ENCODE measurements at regions not wholly inside any gene's neighbourhood (a gene's known extent, or its start where the extent isn't known, plus 50 kb on each side); places are given as distances from the start of the nearest gene placed in this dataset.

GRCh38 chr15:96222981-96223380 is 107.5 kb upstream of the NR2F2 start:
- no peak for DNase-seq (ENCODE audit: low spot score)

DNA sequence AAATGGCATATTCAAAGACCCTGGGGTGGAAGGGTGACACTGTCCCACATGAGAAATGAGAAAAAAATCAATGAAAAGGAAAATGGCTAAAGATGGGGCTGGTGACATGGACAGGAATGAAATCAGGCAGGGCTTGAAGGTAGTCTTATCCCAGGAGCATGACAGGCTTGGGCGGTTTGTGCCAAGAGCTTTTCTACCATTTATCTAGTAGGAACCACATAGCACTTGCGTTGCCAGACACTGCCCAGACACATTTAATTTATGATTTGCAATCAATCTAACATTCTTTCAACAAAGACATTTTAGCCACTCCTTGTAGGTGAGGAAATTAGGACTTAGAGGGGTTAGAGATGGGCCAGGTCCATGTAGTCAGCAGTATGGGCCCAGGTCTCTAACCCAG is 106.6 kb upstream of the NR2F2 start:
- no peak for DNase-seq (ENCODE audit: low spot score)

DNA sequence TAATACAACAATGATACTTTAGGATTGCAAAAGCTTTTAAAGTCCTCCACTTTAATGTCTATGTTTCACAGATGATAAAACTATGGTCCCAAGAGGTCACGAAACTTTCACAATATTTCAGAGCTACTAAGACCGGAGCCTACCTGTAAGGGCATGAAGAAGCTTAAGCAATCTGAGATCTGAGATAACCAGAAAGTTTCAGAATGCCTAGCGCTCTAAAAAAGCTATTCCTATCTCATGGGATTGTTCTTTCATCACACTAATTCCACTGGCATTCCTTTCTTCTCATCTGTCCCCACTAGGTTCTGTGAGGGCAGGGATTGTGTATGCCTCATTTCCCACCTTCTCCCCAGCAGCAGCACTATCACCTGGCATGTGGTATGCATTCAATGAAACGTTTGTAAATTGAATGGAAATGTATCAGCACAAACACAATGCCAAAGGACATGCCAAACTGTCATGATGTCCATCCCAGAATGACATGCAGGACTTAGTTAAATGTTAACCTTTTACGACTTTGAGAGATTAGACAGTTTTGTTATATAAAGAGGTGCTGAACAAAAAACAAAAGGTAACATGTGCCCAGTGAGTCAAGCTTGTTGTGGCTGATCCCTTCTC is 104.7 kb upstream of the NR2F2 start:
- no peak for DNase-seq (ENCODE audit: low spot score)

- DNase-seq (ENCODE audit: low spot score): no peak
These were observed 99.8 kb upstream of the NR2F2 start for GRCh38 chr15:96230526-96231181.

DNA sequence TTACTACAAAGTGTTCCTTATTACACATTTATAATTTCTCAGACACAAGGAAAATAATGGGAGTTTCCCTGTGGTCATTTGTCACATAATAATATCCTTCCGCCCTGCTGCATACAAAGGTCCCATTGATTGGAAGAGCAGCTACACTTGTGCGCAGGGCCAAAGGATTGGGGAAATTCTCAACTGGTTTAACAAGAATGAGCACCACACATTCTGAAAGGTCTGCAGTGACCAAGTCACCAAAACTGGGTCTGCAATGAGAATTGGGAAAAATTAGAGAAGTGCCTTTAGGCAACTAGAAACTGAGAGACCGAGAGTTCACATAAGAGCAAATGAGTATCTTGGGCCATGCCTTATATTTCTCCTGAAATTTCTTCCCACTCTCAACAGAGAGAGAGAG is 98.2 kb upstream of the NR2F2 start:
- DNase-seq (ENCODE audit: low spot score): no peak

GRCh38 chr15:96234109-96234892 is 96.2 kb upstream of the NR2F2 start:
- no peak for DNase-seq (ENCODE audit: low spot score)

- DNase-seq (ENCODE audit: low spot score): no peak
These were observed 93.5 kb upstream of the NR2F2 start for GRCh38 chr15:96237002-96237401.

DNA sequence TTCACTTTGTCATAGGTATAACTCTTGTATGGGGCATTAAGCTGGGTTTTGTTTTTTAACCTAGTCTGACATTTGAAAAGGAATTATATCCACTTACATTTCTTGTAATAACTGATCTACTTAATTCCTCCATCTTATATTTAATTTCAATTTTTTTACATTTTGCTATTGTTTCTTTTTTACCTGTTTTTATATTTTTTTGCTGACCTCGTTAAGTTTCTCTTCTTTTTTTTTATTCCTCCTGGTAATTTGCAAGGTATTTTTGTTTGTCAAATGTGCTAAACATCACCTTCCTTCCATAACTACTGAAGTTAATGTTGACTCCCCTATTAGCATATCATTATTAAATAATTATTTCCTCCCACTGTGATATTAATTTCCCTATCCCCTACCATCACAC is 87.7 kb upstream of the NR2F2 start:
- DNase-seq (ENCODE audit: low spot score): no peak

GRCh38 chr15:96243701-96244100 is 86.8 kb upstream of the NR2F2 start:
- no peak for DNase-seq (ENCODE audit: low spot score)

DNA sequence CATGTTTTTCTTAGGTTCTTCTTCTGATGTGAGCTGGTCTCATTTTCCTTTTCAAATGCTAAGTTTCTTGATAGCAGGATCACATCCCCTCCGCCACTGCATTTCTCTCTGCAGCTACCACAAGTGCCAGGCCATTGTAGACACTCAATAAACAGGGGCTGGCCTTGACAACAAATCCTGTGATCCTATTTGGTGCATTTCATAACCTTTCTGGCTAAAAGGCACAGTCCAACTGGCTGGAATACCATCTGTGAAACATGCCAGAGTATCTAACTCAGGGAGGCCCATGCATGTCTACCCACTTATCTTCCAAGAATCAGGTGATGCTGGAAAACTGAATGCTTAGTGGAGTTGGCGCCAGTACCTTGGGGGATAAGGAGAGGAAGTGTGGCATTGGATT is 85.2 kb upstream of the NR2F2 start:
- DNase-seq (ENCODE audit: low spot score): no peak

GRCh38 chr15:96246057-96246456 is 84.4 kb upstream of the NR2F2 start:
- DNase-seq (ENCODE audit: low spot score): no peak

GRCh38 chr15:96247621-96248305 is 82.7 kb upstream of the NR2F2 start:
- no peak for DNase-seq (ENCODE audit: low spot score)

DNA sequence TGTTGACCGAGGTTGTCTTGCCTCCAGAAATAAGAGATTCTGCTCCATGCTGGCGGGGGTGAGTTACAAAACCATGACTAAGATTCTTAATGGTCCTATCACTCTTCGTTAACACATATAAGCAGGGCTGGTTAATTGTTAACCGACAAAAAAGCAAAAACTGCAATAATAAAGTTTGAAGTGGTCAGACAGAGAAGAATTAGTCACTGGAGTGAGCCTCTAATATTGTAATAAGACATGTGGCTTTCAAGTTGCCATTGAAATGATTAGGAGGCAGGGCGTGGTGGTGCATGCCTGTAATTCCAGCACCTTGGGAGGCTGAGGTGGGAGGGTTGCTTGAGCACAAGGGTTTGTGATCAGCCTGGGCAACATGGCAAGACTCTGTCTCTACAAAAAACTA is 78.4 kb upstream of the NR2F2 start:
- DNase-seq (ENCODE audit: low spot score): no peak

DNA sequence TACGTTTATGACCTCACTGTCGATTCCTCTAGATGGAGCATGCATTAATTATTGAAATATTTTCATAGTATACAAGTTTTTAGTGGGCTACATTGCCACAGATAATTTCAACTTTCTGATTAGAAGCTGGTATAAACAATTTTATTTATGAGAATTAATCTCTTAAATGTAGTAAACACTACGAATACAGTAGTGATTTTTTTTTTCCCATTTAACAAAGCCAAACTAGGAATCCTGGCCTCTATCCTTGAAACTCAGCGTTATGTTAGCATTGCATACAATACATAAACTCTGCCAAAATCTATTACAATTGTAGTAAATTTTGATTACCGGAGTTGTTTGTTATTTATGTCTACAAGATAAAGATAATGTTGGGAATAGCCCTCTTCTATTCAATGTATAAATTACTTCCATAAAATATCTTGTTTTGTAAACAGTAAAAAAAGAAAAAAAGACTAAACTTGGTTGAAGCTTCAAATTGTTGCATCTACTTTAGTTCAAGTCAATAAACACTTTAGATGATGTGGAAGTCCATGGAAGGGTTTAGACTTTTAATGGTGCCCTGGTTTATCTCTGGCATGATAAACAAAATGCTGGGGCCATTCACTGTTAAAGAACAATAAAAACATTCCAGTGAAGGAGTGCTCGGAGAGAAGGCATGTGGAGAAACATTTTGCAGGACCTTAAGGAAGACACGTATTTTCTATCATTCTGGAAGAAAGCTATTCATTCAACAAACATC is 77.3 kb upstream of the NR2F2 start:
- no peak for DNase-seq (ENCODE audit: low spot score)

- no peak for DNase-seq (ENCODE audit: low spot score)
These were observed 76.3 kb upstream of the NR2F2 start for GRCh38 chr15:96254173-96254572.

GRCh38 chr15:96255599-96255998 is 74.9 kb upstream of the NR2F2 start:
- no peak for DNase-seq (ENCODE audit: low spot score)

DNA sequence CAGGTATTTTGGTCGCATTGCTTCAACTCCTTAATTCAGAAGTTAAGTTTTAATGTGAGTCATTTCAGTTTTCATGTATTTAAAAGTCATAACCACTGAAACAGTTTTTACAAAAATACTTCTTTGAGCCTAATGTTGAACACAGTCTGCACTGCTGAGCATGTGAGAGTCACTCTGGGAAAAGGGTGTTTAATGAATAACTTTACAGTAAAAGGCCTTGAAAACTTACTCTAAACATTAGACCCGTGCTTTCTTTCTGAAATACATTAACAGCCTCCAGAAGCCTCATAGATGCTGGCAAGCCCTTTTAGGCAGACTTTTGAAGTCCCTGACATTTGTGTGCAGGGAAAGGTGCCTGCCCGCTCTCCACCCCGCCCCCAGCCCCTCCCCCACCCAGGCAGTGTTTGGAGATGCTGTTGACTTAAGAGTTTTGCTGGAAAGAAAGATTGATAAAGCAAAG is 68.9 kb upstream of the NR2F2 start:
- no peak for DNase-seq (ENCODE audit: low spot score)

- no peak for DNase-seq (ENCODE audit: low spot score)
These were observed 68.4 kb upstream of the NR2F2 start for GRCh38 chr15:96262097-96262496.

GRCh38 chr15:96262549-96263489 is 67.7 kb upstream of the NR2F2 start:
- no peak for DNase-seq (ENCODE audit: low spot score)

- no peak for DNase-seq (ENCODE audit: low spot score)
These were observed 66.1 kb upstream of the NR2F2 start for GRCh38 chr15:96264351-96264798.

All from ecto neural progenitor cell (in vitro differentiated cells).